ENCODE measurements at regions not wholly inside any gene's neighbourhood (a gene's known extent, or its start where the extent isn't known, plus 50 kb on each side); places are given as distances from the start of the nearest gene placed in this dataset.

DNA sequence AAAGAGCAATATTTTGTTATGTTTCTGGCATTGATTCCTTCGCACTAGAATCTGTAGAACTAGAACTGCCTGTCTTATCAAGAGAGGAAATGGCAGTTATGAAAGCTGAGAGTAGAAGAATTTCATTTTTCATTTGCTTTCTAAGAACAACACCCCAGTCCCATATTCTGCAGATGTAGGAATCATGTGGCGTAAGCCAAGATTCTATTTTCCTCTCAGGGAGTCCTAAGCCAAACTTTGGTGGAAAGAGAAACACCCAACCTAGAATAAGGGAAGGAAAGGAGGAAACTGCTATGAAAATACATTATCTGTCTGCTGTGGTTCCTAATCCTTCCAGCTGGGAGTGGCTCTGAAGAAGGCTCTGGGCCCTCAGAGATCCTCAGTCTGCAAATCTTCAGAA is 1176.9 kb upstream of the C9orf72 start:
- TF ChIP-seq ZFX (IDR thresholded peaks at IDR 0.05), result no peak
- TF ChIP-seq, protein P1, sequence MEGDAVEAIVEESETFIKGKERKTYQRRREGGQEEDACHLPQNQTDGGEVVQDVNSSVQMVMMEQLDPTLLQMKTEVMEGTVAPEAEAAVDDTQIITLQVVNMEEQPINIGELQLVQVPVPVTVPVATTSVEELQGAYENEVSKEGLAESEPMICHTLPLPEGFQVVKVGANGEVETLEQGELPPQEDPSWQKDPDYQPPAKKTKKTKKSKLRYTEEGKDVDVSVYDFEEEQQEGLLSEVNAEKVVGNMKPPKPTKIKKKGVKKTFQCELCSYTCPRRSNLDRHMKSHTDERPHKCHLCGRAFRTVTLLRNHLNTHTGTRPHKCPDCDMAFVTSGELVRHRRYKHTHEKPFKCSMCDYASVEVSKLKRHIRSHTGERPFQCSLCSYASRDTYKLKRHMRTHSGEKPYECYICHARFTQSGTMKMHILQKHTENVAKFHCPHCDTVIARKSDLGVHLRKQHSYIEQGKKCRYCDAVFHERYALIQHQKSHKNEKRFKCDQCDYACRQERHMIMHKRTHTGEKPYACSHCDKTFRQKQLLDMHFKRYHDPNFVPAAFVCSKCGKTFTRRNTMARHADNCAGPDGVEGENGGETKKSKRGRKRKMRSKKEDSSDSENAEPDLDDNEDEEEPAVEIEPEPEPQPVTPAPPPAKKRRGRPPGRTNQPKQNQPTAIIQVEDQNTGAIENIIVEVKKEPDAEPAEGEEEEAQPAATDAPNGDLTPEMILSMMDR (conservative IDR thresholded peaks at IDR 0.05), result no peak
- H3K27ac ChIP-seq, result no peak overlapping the region

GRCh38 chr9:28758341-28758740 is 1185.1 kb upstream of the C9orf72 start:
- H3K27ac ChIP-seq, result no peak overlapping the region
- TF ChIP-seq, protein P1 (conservative IDR thresholded peaks at IDR 0.05), result no peak
- no peak for TF ChIP-seq ZFX (IDR thresholded peaks at IDR 0.05)

DNA sequence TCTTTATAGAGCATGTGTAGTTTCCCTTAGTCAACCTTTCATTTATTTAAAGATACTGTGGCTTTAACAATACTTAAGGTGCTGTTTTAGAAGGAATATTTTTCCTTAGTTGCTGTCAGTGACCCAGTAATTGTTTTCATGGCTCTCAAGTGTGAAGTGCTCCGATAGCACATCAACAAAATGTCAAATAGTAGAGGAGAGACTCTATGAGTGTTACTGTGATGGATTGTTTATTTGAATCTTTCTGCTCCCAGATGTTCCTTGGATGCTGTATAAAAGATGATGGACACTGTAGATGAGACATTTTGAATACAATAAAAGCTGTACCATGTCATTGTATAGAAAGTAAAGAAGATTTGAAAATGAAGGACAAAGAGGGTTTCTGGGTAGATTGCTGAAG is 1185.7 kb upstream of the C9orf72 start:
- no peak for TF ChIP-seq ZFX (IDR thresholded peaks at IDR 0.05)
- TF ChIP-seq, protein P1 (conservative IDR thresholded peaks at IDR 0.05), result no peak
- H3K27ac ChIP-seq, result no peak overlapping the region

- TF ChIP-seq, protein P1 (conservative IDR thresholded peaks at IDR 0.05), result no peak
- no peak overlapping the region for H3K27ac ChIP-seq
Observed at GRCh38 chr9:28762167-28762566, 1188.9 kb upstream of the C9orf72 start.

- TF ChIP-seq, protein P1 (conservative IDR thresholded peaks at IDR 0.05), result no peak
- TF ChIP-seq ZFX (IDR thresholded peaks at IDR 0.05), result no peak
- no peak overlapping the region for H3K27ac ChIP-seq
Observed at GRCh38 chr9:28764532-28764931, 1191.3 kb upstream of the C9orf72 start.

DNA sequence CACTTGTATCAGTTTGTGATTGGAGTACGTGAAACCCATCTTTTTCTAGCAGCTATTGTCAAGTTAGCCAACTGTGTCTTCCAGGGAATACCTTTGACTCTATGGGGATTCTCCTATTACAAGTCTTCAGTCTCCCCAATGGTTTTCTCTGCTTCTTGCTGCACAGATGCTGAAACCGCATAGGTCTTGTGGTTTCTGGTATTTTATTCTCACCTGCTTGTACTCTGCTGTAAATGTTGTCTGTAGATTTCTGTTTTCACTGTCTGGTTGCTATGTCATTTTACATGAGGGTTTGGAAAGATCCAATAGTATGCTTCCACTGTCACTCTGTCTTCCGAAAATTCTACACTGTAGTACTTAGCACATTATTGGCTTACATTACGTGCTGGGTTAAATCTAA is 1196.9 kb upstream of the C9orf72 start:
- H3K27ac ChIP-seq, result no peak overlapping the region
- TF ChIP-seq, protein P1 (conservative IDR thresholded peaks at IDR 0.05), result no peak
- TF ChIP-seq ZFX (IDR thresholded peaks at IDR 0.05), result no peak

- no peak overlapping the region for H3K27ac ChIP-seq
- TF ChIP-seq, protein P1 (conservative IDR thresholded peaks at IDR 0.05), result no peak
Observed at GRCh38 chr9:28770827-28771226, 1197.5 kb upstream of the C9orf72 start.

Measured in C4-2B (cell line).